Neural crest cell (in vitro differentiated cells): ENCODE measurements at regions not wholly inside any gene's neighbourhood (a gene's known extent, or its start where the extent isn't known, plus 50 kb on each side); places are given as distances from the start of the nearest gene placed in this dataset.

Experiments used
- DNase-seq: peaks from one replicate; pipeline ENCODE4 v3.0.0; 2021; ENCODE audit warnings: low read depth, mixed read lengths, low spot score
- H3K27ac Mint-ChIP-seq: one replicate; pipeline ENCODE4 v1.8.0; 2021; ENCODE audit warnings: mild to moderate bottlenecking, mixed read lengths; ENCODE audit not compliant: unreplicated experiment
- H3K27me3 Mint-ChIP-seq: 2 replicates; pipeline ENCODE4 v1.8.0; 2021; ENCODE audit warnings: low read depth, mild to moderate bottlenecking, mixed read lengths
- H3K36me3 Mint-ChIP-seq: 2 replicates; pipeline ENCODE4 v1.8.0; 2021; ENCODE audit warnings: low read depth, mild to moderate bottlenecking, mixed read lengths
- H3K4me1 Mint-ChIP-seq: 2 replicates; pipeline ENCODE4 v1.8.0; 2021; ENCODE audit warnings: mixed read lengths
- H3K4me3 Mint-ChIP-seq: one replicate; pipeline ENCODE4 v1.8.0; 2021; ENCODE audit warnings: mild to moderate bottlenecking, mixed read lengths
- H3K9me3 Mint-ChIP-seq: 2 replicates; pipeline ENCODE4 v1.8.0; 2021; ENCODE audit warnings: mixed read lengths
- TF ChIP-seq, protein P1 (sequence below): fragments of 200-600 bp; sonication (generic); conservative IDR thresholded peaks from 2 replicates; pipeline ENCODE4 v1.5.0; 2021; ENCODE audit warnings: antibody characterized with exemption, mild to moderate bottlenecking

DNA sequence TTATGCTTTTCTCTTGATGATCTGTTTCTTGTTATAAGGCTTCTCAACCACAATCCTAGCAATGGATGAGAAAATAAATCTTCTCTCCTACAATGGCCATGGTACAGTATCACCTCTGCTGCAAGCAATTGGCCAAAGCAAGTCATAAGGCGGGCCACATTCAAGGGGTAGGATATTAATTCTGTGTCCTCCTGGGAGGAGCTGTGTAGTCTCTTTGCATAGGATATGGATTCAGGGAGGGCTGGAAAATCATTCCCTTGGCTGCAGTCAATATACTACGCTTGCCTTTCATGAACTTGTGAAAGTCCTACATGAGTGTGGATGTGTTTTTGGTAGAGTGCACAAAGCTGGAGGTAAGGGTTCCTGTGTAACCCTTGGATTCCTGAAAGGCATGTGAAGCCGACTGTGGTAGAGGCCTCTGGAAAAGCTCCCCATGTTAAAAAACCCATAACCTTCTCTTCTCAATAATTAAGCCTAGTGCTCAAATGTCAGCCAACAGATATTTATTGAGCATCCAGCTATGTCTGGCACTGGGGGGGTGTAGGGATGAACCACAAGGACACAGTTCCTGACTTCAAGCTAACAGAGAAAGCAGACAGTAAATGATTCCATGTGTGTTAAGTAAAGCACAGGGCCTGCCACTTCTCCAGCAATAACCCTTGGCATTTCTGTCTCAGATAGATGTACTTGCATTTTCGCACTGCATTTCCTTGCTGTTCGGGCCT lies 147.6 kb upstream of the HS3ST3A1 start:
- H3K27ac Mint-ChIP-seq = no peak overlapping the region
- peaks cover 7% of the 10 kb centered on the region for H3K9me3 Mint-ChIP-seq
- DNase-seq = no peak
- H3K4me3 Mint-ChIP-seq = no peak overlapping the region
- H3K27me3 Mint-ChIP-seq = no peaks in the 10 kb centered on the region
- H3K36me3 Mint-ChIP-seq = no peaks in the 10 kb centered on the region
- TF ChIP-seq, protein P1, sequence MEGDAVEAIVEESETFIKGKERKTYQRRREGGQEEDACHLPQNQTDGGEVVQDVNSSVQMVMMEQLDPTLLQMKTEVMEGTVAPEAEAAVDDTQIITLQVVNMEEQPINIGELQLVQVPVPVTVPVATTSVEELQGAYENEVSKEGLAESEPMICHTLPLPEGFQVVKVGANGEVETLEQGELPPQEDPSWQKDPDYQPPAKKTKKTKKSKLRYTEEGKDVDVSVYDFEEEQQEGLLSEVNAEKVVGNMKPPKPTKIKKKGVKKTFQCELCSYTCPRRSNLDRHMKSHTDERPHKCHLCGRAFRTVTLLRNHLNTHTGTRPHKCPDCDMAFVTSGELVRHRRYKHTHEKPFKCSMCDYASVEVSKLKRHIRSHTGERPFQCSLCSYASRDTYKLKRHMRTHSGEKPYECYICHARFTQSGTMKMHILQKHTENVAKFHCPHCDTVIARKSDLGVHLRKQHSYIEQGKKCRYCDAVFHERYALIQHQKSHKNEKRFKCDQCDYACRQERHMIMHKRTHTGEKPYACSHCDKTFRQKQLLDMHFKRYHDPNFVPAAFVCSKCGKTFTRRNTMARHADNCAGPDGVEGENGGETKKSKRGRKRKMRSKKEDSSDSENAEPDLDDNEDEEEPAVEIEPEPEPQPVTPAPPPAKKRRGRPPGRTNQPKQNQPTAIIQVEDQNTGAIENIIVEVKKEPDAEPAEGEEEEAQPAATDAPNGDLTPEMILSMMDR = no peak
- H3K4me1 Mint-ChIP-seq = peaks cover 19% of the 10 kb centered on the region

DNA sequence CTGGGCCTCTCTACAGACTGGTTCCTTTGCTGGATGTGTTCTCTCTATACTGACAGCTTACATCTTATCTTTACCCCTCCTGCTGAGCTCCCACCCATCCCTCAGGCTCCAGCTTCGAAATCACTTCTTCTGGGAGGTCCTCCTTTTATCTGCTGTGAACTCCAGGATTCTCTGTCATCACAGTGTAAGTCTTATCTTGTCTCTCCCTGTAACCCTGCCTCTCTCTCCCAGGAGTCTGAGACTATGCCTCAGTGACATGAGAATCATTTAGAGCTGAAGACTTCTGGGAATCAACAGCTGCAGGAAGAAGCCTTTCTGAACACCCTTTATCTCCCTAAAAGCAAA lies 148.1 kb upstream of the HS3ST3A1 start:
- H3K36me3 Mint-ChIP-seq = no peaks in the 10 kb centered on the region
- peaks cover 19% of the 10 kb centered on the region for H3K4me1 Mint-ChIP-seq
- H3K27me3 Mint-ChIP-seq = no peaks in the 10 kb centered on the region
- H3K4me3 Mint-ChIP-seq = no peak overlapping the region
- peak overlapping the region; percentile 77 for H3K27ac Mint-ChIP-seq
- DNase-seq = no peak
- TF ChIP-seq, protein P1 = no peak
- peaks cover 7% of the 10 kb centered on the region for H3K9me3 Mint-ChIP-seq

DNA sequence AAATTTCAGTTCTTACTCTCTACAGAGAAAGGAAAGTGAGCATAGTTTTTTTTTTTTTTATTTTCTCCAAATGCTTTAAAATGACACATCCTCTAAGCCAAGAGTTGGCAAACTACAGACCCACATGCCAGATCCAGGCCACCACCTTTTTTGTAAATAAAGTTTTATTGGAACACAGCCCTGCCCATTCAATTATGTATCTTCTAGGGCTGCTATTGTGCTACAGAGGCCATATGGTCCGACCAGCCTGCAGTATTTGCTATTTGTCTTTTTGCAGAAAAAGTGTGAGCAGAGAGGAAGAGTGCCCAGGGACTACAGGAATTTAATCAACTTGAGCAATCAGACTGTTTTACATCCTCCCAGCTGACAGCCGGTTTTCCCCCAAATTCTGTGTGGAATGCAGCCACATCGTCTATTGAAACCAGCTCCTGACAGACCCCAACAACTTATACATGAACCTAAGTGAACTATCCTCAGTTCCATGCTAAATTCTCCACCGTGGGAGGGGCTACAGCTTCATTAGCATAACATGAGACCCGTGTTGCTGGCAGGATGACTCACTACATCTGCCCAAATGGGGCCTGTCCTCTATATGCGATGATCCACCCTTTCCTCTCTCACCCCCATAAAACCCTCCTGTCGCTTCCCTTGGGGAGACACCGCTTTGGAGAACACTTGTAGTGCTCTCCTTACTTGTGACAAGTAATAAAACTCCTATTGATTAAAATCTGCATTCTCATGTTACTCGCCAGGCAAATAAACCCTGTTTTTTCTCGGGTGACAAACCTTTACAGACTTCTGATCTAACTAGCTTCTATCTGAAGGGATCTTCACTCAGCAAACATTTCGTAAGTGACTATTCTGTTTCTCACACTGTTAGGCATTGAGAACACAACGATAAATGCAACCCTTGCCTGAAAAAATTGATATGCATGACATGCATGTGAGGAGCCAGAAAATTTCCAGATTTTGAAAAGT lies 149.4 kb upstream of the HS3ST3A1 start:
- Mint-ChIP-seq H3K27ac (peak overlapping the region; percentile 60), H3K36me3 (no peaks in the 10 kb centered on the region), H3K9me3 (peaks cover 2% of the 10 kb centered on the region), H3K27me3 (no peaks in the 10 kb centered on the region), H3K4me1 (peaks cover 19% of the 10 kb centered on the region), H3K4me3 (no peak overlapping the region)
- TF ChIP-seq, protein P1 = no peak
- no peak for DNase-seq

DNA sequence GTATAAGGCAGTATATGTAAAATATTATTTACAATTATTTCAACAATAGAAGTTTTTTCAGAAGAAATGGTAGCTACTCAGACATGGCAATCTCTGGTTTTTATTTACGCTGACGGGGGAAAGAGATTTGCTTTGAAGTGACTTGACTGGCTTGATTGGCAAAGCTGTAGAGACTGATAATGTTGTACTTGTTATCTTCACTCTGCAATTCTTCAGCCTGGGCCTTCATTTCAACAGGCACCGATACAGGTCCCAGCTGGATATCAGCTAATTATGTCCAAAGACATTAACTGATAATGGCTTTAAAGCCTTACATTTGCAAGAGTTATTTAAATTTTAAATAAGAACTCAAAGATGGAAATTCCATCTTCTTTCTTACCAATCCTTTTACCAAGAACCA lies 151.4 kb upstream of the HS3ST3A1 start:
- no peak for DNase-seq
- TF ChIP-seq, protein P1 = no peak
- H3K9me3 Mint-ChIP-seq = peaks cover 2% of the 10 kb centered on the region
- H3K27me3 Mint-ChIP-seq = no peaks in the 10 kb centered on the region
- H3K4me1 Mint-ChIP-seq = peaks cover 19% of the 10 kb centered on the region
- H3K36me3 Mint-ChIP-seq = no peaks in the 10 kb centered on the region
- H3K27ac Mint-ChIP-seq = no peak overlapping the region
- H3K4me3 Mint-ChIP-seq = no peak overlapping the region

DNA sequence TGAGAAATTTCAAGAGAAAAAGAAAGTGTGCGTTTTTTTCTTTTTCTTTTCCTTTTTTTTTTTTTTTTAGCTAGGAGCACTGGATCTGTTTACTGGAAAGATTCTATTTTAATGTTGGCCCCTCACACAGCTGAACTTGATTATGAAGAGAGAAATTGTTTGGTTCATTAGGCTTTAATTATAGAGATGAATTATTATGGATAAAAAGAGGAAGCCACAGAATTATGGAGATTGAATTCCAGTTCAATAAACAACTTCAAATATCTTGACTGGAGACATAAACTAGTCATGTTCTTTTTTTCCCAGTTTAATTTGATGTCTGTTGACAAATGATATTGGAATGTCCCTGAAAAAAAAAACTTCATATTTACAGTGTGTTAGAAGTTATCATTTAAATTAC lies 152.0 kb upstream of the HS3ST3A1 start:
- Mint-ChIP-seq H3K4me3 (no peak overlapping the region), H3K4me1 (peaks cover 19% of the 10 kb centered on the region), H3K36me3 (no peaks in the 10 kb centered on the region), H3K27me3 (no peaks in the 10 kb centered on the region), H3K27ac (no peak overlapping the region), H3K9me3 (peaks cover 2% of the 10 kb centered on the region)
- no peak for DNase-seq
- TF ChIP-seq, protein P1 = no peak
